ENCODE measurements at regions not wholly inside any gene's neighbourhood (a gene's known extent, or its start where the extent isn't known, plus 50 kb on each side); places are given as distances from the start of the nearest gene placed in this dataset.

GRCh38 chr7:131654668-131655326 is 98.4 kb upstream of the PODXL start:
- TF ChIP-seq CTCF (conservative IDR thresholded peaks at IDR 0.05; ENCODE audit: low read length) (peak; percentile 81), EZH2phosphoT487 (IDR thresholded peaks at IDR 0.05; ENCODE audit: borderline replicate concordance) (no peak)
